ENCODE measurements at regions not wholly inside any gene's neighbourhood (a gene's known extent, or its start where the extent isn't known, plus 50 kb on each side); places are given as distances from the start of the nearest gene placed in this dataset.

DNA sequence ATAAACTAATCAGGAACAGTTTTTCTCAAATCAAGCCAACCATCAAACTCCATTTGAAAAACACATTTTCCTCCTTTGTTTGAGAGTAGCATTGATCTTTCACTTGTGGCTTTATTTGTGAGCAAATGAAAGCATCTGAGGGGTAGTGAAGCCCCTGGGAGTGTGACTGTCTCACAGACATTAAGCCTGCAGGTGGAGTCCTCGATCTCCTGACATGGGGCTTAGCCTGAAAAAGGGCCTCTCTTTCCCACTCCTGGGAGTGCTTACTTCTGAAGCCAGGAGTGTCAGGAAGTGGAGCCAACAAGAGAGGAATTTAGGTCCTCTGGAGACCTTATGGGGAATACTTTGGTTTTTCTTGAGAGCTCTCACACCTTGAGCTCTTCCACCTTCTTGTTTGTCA lies 158.2 kb upstream of the SFRP2 start:
- H3K4me1 Mint-ChIP-seq (ENCODE audit: low read depth): peaks cover 10% of the 10 kb centered on the region

DNA sequence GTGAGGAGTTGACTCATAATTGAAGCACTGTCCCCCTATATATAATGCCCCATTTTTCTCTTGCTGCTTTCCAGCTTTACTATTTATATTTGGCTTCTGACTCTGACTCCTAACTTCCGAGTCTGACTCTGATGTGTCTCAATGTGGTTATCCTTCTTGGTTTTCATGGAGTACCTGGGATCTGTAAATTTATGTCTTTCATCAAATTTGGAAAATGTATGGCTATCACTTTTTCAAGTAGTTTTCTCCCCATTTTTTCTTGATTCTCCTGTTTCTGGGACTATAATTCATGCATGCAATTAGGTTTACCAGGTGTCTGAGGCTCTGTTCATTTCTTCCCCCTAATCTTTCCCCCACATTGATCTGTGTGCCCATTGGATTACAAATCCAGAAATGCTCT lies 156.8 kb upstream of the SFRP2 start:
- no peak overlapping the region for H3K4me3 Mint-ChIP-seq (ENCODE audit: low read depth)
- no peak overlapping the region for H3K27ac Mint-ChIP-seq
- H3K9me3 Mint-ChIP-seq (ENCODE audit: low read depth): peaks cover 14% of the 10 kb centered on the region
- H3K27me3 Mint-ChIP-seq: peaks cover under 1% of the 10 kb centered on the region
- H3K4me1 Mint-ChIP-seq (ENCODE audit: low read depth): peaks cover 9% of the 10 kb centered on the region
- H3K36me3 Mint-ChIP-seq (ENCODE audit: insufficient read depth): no peaks in the 10 kb centered on the region
- DNase-seq (ENCODE audit: low spot score, unreplicated experiment): no peak
- TF ChIP-seq, protein P1, sequence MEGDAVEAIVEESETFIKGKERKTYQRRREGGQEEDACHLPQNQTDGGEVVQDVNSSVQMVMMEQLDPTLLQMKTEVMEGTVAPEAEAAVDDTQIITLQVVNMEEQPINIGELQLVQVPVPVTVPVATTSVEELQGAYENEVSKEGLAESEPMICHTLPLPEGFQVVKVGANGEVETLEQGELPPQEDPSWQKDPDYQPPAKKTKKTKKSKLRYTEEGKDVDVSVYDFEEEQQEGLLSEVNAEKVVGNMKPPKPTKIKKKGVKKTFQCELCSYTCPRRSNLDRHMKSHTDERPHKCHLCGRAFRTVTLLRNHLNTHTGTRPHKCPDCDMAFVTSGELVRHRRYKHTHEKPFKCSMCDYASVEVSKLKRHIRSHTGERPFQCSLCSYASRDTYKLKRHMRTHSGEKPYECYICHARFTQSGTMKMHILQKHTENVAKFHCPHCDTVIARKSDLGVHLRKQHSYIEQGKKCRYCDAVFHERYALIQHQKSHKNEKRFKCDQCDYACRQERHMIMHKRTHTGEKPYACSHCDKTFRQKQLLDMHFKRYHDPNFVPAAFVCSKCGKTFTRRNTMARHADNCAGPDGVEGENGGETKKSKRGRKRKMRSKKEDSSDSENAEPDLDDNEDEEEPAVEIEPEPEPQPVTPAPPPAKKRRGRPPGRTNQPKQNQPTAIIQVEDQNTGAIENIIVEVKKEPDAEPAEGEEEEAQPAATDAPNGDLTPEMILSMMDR (IDR thresholded peaks at IDR 0.05; ENCODE audit: unreplicated experiment): no peak

More for the DNA sequence above, 158.2 kb upstream of the SFRP2 start:
- no peak for DNase-seq (ENCODE audit: low spot score, unreplicated experiment)
- Mint-ChIP-seq H3K36me3 (ENCODE audit: insufficient read depth) (no peaks in the 10 kb centered on the region), H3K27ac (no peak overlapping the region), H3K27me3 (no peaks in the 10 kb centered on the region), H3K9me3 (ENCODE audit: low read depth) (peaks cover 14% of the 10 kb centered on the region), H3K4me3 (ENCODE audit: low read depth) (no peak overlapping the region)
- TF ChIP-seq, protein P1 (IDR thresholded peaks at IDR 0.05; ENCODE audit: unreplicated experiment): no peak

DNA sequence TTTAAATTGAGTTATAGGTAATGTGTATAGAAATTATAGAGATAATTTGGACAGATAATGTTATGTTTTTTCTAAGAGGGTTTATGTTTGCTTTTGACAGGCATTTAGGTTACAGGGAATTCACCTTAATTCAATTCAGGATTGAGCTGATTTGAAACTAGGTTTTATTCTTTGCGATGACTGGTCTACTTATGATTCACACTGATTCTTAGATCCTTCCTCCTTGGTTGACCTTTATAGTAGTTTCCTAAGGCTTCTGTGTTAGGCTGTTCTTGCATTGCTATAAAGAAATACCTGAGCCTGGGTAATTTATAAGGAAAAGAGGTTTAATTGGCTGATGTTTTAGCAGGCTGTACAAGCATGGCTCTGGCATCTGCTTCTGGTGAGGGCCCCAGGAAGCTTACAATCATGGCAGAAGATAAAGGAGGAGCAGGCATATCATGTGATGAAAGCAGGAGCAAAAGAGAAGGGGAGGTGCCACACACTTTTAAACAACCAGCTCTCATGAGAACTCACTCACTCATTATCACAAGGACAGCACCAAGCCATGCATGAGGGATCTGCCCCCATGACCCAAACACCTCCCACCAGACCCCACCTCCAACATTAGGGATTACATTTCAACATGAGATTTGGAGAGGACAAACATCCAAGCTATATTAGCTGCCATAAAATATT lies 155.0 kb upstream of the SFRP2 start:
- H3K27me3 Mint-ChIP-seq: peaks cover 3% of the 10 kb centered on the region
- H3K27ac Mint-ChIP-seq: no peak overlapping the region
- TF ChIP-seq, protein P1 (IDR thresholded peaks at IDR 0.05; ENCODE audit: unreplicated experiment): no peak
- H3K9me3 Mint-ChIP-seq (ENCODE audit: low read depth): peaks cover 14% of the 10 kb centered on the region
- no peaks in the 10 kb centered on the region for H3K36me3 Mint-ChIP-seq (ENCODE audit: insufficient read depth)
- H3K4me1 Mint-ChIP-seq (ENCODE audit: low read depth): no peaks in the 10 kb centered on the region
- no peak overlapping the region for H3K4me3 Mint-ChIP-seq (ENCODE audit: low read depth)
- DNase-seq (ENCODE audit: low spot score, unreplicated experiment): no peak

DNA sequence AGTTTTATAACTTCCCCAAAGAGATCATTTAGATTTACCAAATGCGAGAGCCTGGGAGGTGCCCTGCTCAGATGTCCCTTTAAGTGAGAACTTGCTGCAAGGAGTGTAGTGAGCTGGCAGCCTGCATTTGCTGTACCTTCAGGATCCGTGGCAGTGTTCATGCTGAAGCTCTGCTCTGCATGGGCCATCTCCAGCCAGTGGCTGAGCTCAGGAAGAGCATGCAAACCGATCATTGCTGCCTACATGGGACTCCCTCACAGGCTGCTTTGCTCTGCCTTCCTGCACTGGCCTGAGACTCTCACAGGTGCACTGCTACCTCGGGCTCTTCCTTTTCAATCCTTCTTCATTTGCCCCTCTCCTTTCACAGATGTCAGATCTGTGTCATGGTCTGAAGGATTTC lies 152.0 kb upstream of the SFRP2 start:
- DNase-seq (ENCODE audit: low spot score, unreplicated experiment): no peak
- TF ChIP-seq, protein P1 (IDR thresholded peaks at IDR 0.05; ENCODE audit: unreplicated experiment): no peak
- Mint-ChIP-seq H3K36me3 (ENCODE audit: insufficient read depth) (no peaks in the 10 kb centered on the region), H3K27ac (no peak overlapping the region), H3K9me3 (ENCODE audit: low read depth) (peaks cover 10% of the 10 kb centered on the region), H3K4me3 (ENCODE audit: low read depth) (no peak overlapping the region), H3K27me3 (peaks cover 3% of the 10 kb centered on the region), H3K4me1 (ENCODE audit: low read depth) (no peaks in the 10 kb centered on the region)

DNA sequence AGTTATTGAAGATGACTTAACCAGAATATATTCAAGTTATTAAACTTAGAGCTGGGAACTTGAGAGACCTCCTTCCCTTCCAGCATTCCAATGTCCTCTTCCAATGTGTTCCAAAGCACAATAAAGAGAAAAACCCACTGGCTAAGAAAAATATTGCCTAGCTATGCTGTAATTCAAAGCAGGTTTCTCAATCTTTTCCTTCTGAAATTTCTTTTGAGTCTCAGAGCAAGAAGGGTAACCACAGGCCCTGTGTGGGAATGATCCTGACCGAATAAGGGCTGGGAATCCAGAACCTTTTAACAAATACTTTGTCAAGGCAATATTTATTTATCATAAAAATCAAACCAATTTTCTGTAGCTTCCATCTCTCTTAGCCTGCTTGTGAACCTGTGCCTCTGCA lies 150.7 kb upstream of the SFRP2 start:
- no peaks in the 10 kb centered on the region for H3K9me3 Mint-ChIP-seq (ENCODE audit: low read depth)
- no peak for DNase-seq (ENCODE audit: low spot score, unreplicated experiment)
- H3K4me1 Mint-ChIP-seq (ENCODE audit: low read depth): no peaks in the 10 kb centered on the region
- H3K27me3 Mint-ChIP-seq: peaks cover 3% of the 10 kb centered on the region
- H3K4me3 Mint-ChIP-seq (ENCODE audit: low read depth): no peak overlapping the region
- H3K27ac Mint-ChIP-seq: no peak overlapping the region
- H3K36me3 Mint-ChIP-seq (ENCODE audit: insufficient read depth): no peaks in the 10 kb centered on the region
- TF ChIP-seq, protein P1 (IDR thresholded peaks at IDR 0.05; ENCODE audit: unreplicated experiment): no peak
